GM18870 (cell line): ENCODE measurements at regions not wholly inside any gene's neighbourhood (a gene's known extent, or its start where the extent isn't known, plus 50 kb on each side); places are given as distances from the start of the nearest gene placed in this dataset.
"Not testable (repeated sequence)": the region's sequence is repeated elsewhere in the genome, so short reads cannot be mapped to it uniquely, and the experiment has no call there.

Experiments used
- ATAC-seq: cut with Tn5 transposase; IDR thresholded peaks from one replicate; pipeline ENCODE4 v1.9.1; 2021; ENCODE audit warnings: moderate library complexity; ENCODE audit not compliant: unreplicated experiment

GRCh38 chr11:87660926-87661660 lies 514.1 kb downstream of the RAB38 start:
- no peak for ATAC-seq

GRCh38 chr11:87659807-87660206 lies 515.4 kb downstream of the RAB38 start:
- ATAC-seq = no peak

- ATAC-seq = no peak
These were observed 529.6 kb downstream of the RAB38 start for GRCh38 chr11:87645626-87646025.

GRCh38 chr11:87639753-87640364 lies 535.4 kb downstream of the RAB38 start:
- no peak for ATAC-seq

GRCh38 chr11:87635001-87635400 lies 540.2 kb downstream of the RAB38 start:
- ATAC-seq = no peak

- ATAC-seq = no peak
These were observed 540.9 kb downstream of the RAB38 start for GRCh38 chr11:87634331-87634730.

GRCh38 chr11:87628957-87629356 lies 546.3 kb downstream of the RAB38 start:
- no peak for ATAC-seq

- no peak for ATAC-seq
These were observed 547.1 kb downstream of the RAB38 start for GRCh38 chr11:87628026-87628580.

- not testable (repeated sequence) for ATAC-seq
These were observed 551.5 kb downstream of the RAB38 start for GRCh38 chr11:87623531-87624365.

- no peak for ATAC-seq
These were observed 558.7 kb downstream of the RAB38 start for GRCh38 chr11:87616511-87616910.

- no peak for ATAC-seq
These were observed 566.6 kb downstream of the TMEM135 start for GRCh38 chr11:87604350-87604749.

- ATAC-seq = no peak
These were observed 566.2 kb downstream of the TMEM135 start for GRCh38 chr11:87603887-87604286.

GRCh38 chr11:87602776-87603175 lies 565.0 kb downstream of the TMEM135 start:
- no peak for ATAC-seq

- no peak for ATAC-seq
These were observed 563.2 kb downstream of the TMEM135 start for GRCh38 chr11:87600938-87601337.

- ATAC-seq = no peak
These were observed 560.0 kb downstream of the TMEM135 start for GRCh38 chr11:87597725-87598124.

GRCh38 chr11:87596176-87596575 lies 558.4 kb downstream of the TMEM135 start:
- no peak for ATAC-seq

GRCh38 chr11:87589082-87589481 lies 551.3 kb downstream of the TMEM135 start:
- ATAC-seq = no peak

- ATAC-seq = not testable (repeated sequence)
These were observed 547.9 kb downstream of the TMEM135 start for GRCh38 chr11:87585613-87586012.

- ATAC-seq = no peak
These were observed 546.2 kb downstream of the TMEM135 start for GRCh38 chr11:87583931-87584330.

- ATAC-seq = no peak
These were observed 537.4 kb downstream of the TMEM135 start for GRCh38 chr11:87575088-87575487.

GRCh38 chr11:87574193-87574592 lies 536.5 kb downstream of the TMEM135 start:
- ATAC-seq = no peak
